ENCODE measurements at regions not wholly inside any gene's neighbourhood (a gene's known extent, or its start where the extent isn't known, plus 50 kb on each side); places are given as distances from the start of the nearest gene placed in this dataset.

DNA sequence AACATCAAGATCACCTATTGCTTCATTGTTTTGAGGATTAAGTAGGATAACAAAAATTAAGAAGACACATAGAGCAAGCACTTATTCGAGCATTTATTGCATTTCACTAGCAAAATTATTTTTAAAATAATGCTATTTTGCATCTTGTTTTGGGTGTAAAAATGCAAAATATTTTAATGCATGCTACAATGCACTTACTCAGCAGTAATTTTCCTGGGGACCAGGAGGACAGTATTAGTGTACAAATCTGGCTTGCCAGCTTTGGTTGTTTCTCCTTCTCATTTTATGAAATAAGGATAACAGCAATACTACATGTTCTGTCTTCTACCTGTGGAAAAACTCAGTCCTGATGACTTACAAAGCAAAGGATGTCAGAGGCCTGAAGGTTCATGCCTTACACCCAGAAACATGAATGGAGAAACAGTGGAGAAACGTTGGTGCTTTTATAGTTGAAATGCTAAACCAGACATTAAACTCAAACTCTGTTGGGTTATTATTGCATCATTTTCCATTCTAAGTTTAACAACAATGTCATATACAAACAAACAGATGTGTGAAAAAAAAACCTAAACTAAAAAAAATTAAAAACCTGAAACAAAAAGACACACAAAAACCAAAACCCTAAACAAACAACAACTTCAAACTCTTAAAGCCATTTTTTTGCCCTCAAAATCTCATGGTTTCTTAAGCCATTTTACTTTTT lies 50.2 kb upstream of the ATXN1 start:
- 73 to 77% methylated on average over 2 of the region's 2 CpGs for WGBS, 2 donors
- Histone ChIP-seq H3K27ac (no peak overlapping the region), H3K4me1 (no peaks in the 10 kb centered on the region)

More for the DNA sequence above, 50.2 kb upstream of the ATXN1 start:
- no peak overlapping the region for H3K4me3 ChIP-seq
- DNase-seq (no peak), ATAC-seq (ENCODE audit: low FRiP score in 2 of 2) (no peak)
- peaks cover 0 to 17% (median 13%) of the 10 kb centered on the region in 4 donors for H3K9me3 ChIP-seq
- TF ChIP-seq, protein P1, sequence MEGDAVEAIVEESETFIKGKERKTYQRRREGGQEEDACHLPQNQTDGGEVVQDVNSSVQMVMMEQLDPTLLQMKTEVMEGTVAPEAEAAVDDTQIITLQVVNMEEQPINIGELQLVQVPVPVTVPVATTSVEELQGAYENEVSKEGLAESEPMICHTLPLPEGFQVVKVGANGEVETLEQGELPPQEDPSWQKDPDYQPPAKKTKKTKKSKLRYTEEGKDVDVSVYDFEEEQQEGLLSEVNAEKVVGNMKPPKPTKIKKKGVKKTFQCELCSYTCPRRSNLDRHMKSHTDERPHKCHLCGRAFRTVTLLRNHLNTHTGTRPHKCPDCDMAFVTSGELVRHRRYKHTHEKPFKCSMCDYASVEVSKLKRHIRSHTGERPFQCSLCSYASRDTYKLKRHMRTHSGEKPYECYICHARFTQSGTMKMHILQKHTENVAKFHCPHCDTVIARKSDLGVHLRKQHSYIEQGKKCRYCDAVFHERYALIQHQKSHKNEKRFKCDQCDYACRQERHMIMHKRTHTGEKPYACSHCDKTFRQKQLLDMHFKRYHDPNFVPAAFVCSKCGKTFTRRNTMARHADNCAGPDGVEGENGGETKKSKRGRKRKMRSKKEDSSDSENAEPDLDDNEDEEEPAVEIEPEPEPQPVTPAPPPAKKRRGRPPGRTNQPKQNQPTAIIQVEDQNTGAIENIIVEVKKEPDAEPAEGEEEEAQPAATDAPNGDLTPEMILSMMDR (IDR thresholded peaks at IDR 0.05), result no peak
- no peak for TF ChIP-seq POLR2AphosphoS5 (IDR thresholded peaks at IDR 0.05)
- TF ChIP-seq POLR2A (IDR thresholded peaks at IDR 0.05), result no peak
- TF ChIP-seq EP300 (IDR thresholded peaks at IDR 0.05), result no peak
- no peaks in the 10 kb centered on the region for H3K27me3 ChIP-seq
- H3K36me3 ChIP-seq, result no peaks in the 10 kb centered on the region

Data from upper lobe of left lung (tissue), 6 donors.